HEK293T (cell line): ENCODE measurements at regions not wholly inside any gene's neighbourhood (a gene's known extent, or its start where the extent isn't known, plus 50 kb on each side); places are given as distances from the start of the nearest gene placed in this dataset.

Experiments used
- CTCF ChIA-PET: fragments of 350-600 bp; formaldehyde crosslinking; extraction: SDS; loops from one replicate; lab custom pipeline; 2021; ENCODE audit warnings: antibody characterized with exemption, inconsistent platforms; lab: Yijun Ruan, JAX
- POLR2A ChIA-PET: fragments of 350-600 bp; formaldehyde crosslinking; extraction: SDS; loops from one replicate; lab custom pipeline; 2020; ENCODE audit warnings: antibody characterized with exemption, inconsistent platforms; lab: Yijun Ruan, JAX
- DNase-seq: peaks from one replicate; pipeline ENCODE4 v3.0.0; 2012; ENCODE audit warnings: mixed read lengths; ENCODE audit errors: extremely low spot score
- ARNT ChIP-seq: fragments of 450-650 bp; IDR thresholded peaks from 2 replicates; pipeline ENCODE4 v1.6.1; 2017; ENCODE audit warnings: mild to moderate bottlenecking
- BHLHE40 ChIP-seq: fragments of 450-650 bp; IDR thresholded peaks from 2 replicates; pipeline ENCODE4 v1.6.1; 2016; ENCODE audit warnings: mild to moderate bottlenecking, moderate library complexity, borderline replicate concordance
- CTBP1 ChIP-seq: fragments of 450-650 bp; IDR thresholded peaks from 2 replicates; pipeline ENCODE4 v1.6.1; 2016; ENCODE audit warnings: borderline replicate concordance
- ELF4 ChIP-seq: fragments of 450-650 bp; IDR thresholded peaks from 2 replicates; pipeline ENCODE4 v1.6.1; 2017; ENCODE audit warnings: antibody characterized with exemption
- FOXA1 ChIP-seq: fragments of 450-650 bp; IDR thresholded peaks from 2 replicates; pipeline ENCODE4 v1.6.1; 2016; ENCODE audit warnings: mild to moderate bottlenecking
- FOXK2 ChIP-seq: fragments of 450-650 bp; IDR thresholded peaks from 2 replicates; pipeline ENCODE4 v1.6.1; 2016; ENCODE audit warnings: mild to moderate bottlenecking
- FOXM1 ChIP-seq: fragments of 450-650 bp; IDR thresholded peaks from 2 replicates; pipeline ENCODE4 v1.6.1; 2017; ENCODE audit warnings: mild to moderate bottlenecking, borderline replicate concordance
- HDGF ChIP-seq: fragments of 450-650 bp; IDR thresholded peaks from 2 replicates; pipeline ENCODE4 v1.6.1; 2017; ENCODE audit warnings: antibody characterized with exemption, borderline replicate concordance
- L3MBTL2 ChIP-seq: fragments of 450-650 bp; conservative IDR thresholded peaks from 2 replicates; pipeline ENCODE4 v1.6.1; 2016; ENCODE audit warnings: mild to moderate bottlenecking
- LEF1 ChIP-seq: fragments of 450-650 bp; IDR thresholded peaks from 2 replicates; pipeline ENCODE4 v1.6.1; 2017; ENCODE audit warnings: mild to moderate bottlenecking, borderline replicate concordance
- NFRKB ChIP-seq: fragments of 450-650 bp; IDR thresholded peaks from 2 replicates; pipeline ENCODE4 v1.6.1; 2016; ENCODE audit warnings: mild to moderate bottlenecking, moderate library complexity
- PKNOX1 ChIP-seq: fragments of 450-650 bp; IDR thresholded peaks from 2 replicates; pipeline ENCODE4 v1.6.1; 2016
- SP1 ChIP-seq: fragments of 450-650 bp; IDR thresholded peaks from 2 replicates; pipeline ENCODE4 v1.6.1; 2017
- SUZ12 ChIP-seq: fragments of 450-650 bp; IDR thresholded peaks from 2 replicates; pipeline ENCODE4 v1.6.1; 2016; ENCODE audit warnings: mild to moderate bottlenecking
- TARDBP ChIP-seq: fragments of 450-650 bp; IDR thresholded peaks from 2 replicates; pipeline ENCODE4 v1.6.1; 2016
- ZNF384 ChIP-seq: fragments of 450-650 bp; IDR thresholded peaks from 2 replicates; pipeline ENCODE4 v1.6.1; 2016

GRCh38 chr7:138169441-138169851 is 93.2 kb downstream of the AKR1D1 start:
- CTCF ChIA-PET = no interaction called here
- POLR2A ChIA-PET = no interaction called here
- TF ChIP-seq CTBP1 (no peak), NFRKB (no peak), SP1 (no peak), FOXA1 (no peak), ELF4 (no peak), BHLHE40 (no peak), ZNF384 (no peak), L3MBTL2 (no peak), TARDBP (no peak), ARNT (no peak), HDGF (no peak), FOXK2 (no peak), SUZ12 (no peak), FOXM1 (no peak), PKNOX1 (no peak), LEF1 (no peak)
- DNase-seq = no peak

GRCh38 chr7:138170298-138170697 is 94.0 kb downstream of the AKR1D1 start:
- DNase-seq = no peak
- POLR2A ChIA-PET = no interaction called here
- CTCF ChIA-PET = no interaction called here
- TF ChIP-seq LEF1 = no peak
- no peak for TF ChIP-seq NFRKB
- TF ChIP-seq ARNT = no peak
- TF ChIP-seq FOXM1 = no peak
- no peak for TF ChIP-seq SP1
- TF ChIP-seq FOXA1 = no peak
- no peak for TF ChIP-seq L3MBTL2
- no peak for TF ChIP-seq CTBP1
- TF ChIP-seq SUZ12 = no peak
- no peak for TF ChIP-seq TARDBP
- no peak for TF ChIP-seq HDGF
- no peak for TF ChIP-seq ZNF384
- no peak for TF ChIP-seq BHLHE40
- TF ChIP-seq ELF4 = no peak
- no peak for TF ChIP-seq PKNOX1
- no peak for TF ChIP-seq FOXK2

GRCh38 chr7:138170959-138171703 is 94.9 kb downstream of the AKR1D1 start:
- TF ChIP-seq FOXK2 (no peak), SUZ12 (no peak), ELF4 (no peak), SP1 (no peak), HDGF (no peak), FOXM1 (no peak), FOXA1 (no peak), LEF1 (no peak), L3MBTL2 (no peak), PKNOX1 (no peak), CTBP1 (no peak), NFRKB (no peak), BHLHE40 (no peak), ZNF384 (no peak), ARNT (no peak), TARDBP (no peak)
- POLR2A ChIA-PET = no interaction called here
- DNase-seq = no peak
- CTCF ChIA-PET = no interaction called here

GRCh38 chr7:138173548-138173947 is 97.3 kb downstream of the AKR1D1 start:
- no peak for TF ChIP-seq SP1
- no peak for TF ChIP-seq ZNF384
- TF ChIP-seq FOXK2 = no peak
- TF ChIP-seq ARNT = no peak
- TF ChIP-seq ELF4 = no peak
- no peak for TF ChIP-seq SUZ12
- no peak for TF ChIP-seq PKNOX1
- TF ChIP-seq FOXM1 = no peak
- no peak for TF ChIP-seq CTBP1
- TF ChIP-seq LEF1 = no peak
- TF ChIP-seq L3MBTL2 = no peak
- TF ChIP-seq BHLHE40 = no peak
- no peak for TF ChIP-seq HDGF
- ChIA-PET CTCF (interaction anchor here (0.6 kb wide), 1 partner anchor 13 kb away, joined by 4 read pairs; no protein-coding TSS in a partner anchor), POLR2A (no interaction called here)
- no peak for DNase-seq

- no peak for TF ChIP-seq HDGF
- no peak for TF ChIP-seq ARNT
- TF ChIP-seq CTBP1 = no peak
- no peak for TF ChIP-seq L3MBTL2
- TF ChIP-seq FOXK2 = no peak
- no peak for TF ChIP-seq SP1
- no peak for TF ChIP-seq PKNOX1
- no peak for TF ChIP-seq LEF1
- no peak for TF ChIP-seq FOXM1
- no peak for TF ChIP-seq NFRKB
- TF ChIP-seq SUZ12 = no peak
- no peak for TF ChIP-seq FOXA1
- TF ChIP-seq TARDBP = no peak
- TF ChIP-seq BHLHE40 = no peak
- DNase-seq = no peak
- CTCF ChIA-PET = no interaction called here
- POLR2A ChIA-PET = no interaction called here
These were observed 99.8 kb downstream of the AKR1D1 start for GRCh38 chr7:138176060-138176459.
